GM19035 (cell line): ENCODE measurements at regions not wholly inside any gene's neighbourhood (a gene's known extent, or its start where the extent isn't known, plus 50 kb on each side); places are given as distances from the start of the nearest gene placed in this dataset.

Source experiments
- ATAC-seq: cut with Tn5 transposase; IDR thresholded peaks from one replicate; pipeline ENCODE4 v1.9.1; 2021; ENCODE audit not compliant: unreplicated experiment

DNA sequence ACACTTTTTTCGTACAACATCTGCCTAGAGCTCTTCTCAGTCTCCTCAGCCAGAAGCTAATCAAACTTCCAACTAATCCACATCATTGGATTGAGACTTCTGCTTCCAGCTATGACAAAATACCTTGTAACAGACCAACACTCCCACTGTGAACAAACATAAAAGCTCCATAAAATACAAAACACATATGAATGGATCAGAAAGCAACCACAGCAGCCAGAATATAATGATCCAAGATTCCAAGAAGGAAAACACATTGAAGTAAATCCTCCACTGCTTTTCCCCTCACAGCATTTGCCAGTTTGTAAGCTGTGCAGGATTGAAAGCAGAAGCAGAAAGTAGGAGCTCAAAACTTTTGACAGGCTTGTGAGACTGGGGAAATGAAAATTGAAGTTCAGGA is 863.2 kb downstream of the TUSC7 start:
- ATAC-seq = no peak

DNA sequence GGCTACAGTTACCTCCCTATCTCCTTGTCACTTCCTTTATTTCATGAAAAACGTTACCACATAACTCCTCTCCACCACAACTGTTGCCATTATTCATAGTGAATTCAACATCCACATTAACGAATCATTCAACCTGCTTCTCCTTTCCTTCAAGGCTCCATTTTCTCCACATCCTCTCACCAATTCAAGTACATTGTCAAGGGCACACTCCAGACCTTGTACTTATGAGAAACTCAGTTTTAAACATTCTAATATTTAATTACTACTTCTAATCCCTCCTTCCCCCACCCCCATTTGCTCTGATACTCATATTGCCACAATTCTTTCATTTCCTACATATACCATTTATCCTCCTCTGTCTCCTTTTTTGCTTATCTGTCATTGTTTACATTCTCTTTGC is 871.2 kb downstream of the TUSC7 start:
- ATAC-seq = no peak

DNA sequence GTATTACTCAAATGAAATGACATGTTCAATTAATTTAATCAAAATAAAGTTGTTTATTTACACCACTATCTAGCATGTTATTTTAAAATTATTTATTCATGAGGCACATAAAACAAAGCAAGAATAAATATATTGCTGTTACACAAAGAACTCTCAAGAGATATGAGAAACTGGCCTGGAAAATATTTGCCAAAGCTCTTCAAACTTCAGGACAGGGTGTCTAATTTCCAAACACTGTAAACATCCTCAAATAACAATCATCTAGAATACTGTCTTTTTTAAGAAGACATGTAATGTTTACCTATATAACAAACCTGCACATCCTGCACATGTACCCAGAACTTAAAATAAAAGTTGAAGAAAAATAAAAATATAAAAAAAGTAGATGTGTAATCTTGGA is 876.6 kb downstream of the TUSC7 start:
- no peak for ATAC-seq

GRCh38 chr3:117587416-117587815 is 877.8 kb downstream of the TUSC7 start:
- ATAC-seq = no peak

GRCh38 chr3:117589454-117589853 is 879.9 kb downstream of the TUSC7 start:
- ATAC-seq = no peak

DNA sequence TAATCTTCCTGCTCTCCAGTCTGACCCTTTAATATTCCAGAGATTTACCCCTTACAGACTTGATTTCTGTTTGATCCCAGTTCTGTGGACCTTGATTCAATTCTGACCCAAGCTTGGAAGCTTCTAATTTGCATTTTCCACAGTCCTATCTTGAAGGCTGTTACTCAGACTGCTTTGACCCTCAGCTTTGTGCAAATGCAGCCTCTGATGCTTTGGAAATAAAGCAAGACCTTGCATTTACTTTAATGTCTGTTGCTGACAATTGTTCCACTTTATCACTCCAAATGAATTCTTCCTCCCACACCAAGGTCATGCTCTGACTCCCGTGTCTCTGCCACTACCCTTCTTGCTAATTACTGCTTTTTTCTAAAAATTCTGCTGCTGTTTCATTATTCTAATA is 886.0 kb downstream of the TUSC7 start:
- ATAC-seq = no peak

GRCh38 chr3:117596503-117596902 is 886.9 kb downstream of the TUSC7 start:
- ATAC-seq = no peak

GRCh38 chr3:117597865-117598264 is 888.3 kb downstream of the TUSC7 start:
- ATAC-seq = no peak

DNA sequence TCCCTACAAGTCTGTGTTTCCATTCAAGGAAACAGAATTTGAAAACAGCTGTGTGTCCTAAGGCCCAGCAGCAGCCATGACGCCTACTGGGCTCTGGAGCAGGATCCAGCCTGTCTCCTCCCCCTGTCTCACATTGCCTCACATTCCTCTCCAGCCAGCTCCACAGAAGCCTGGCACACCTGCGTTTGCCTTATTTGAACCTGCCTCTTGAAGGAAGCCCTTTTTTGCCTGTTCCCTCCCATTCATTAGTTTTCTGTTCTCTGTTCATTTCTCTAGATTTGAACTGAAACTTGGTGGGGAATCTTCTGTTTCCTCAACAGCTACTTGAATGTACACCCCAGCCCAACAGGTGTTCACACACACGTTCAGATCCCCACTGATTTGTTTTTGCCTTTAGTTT is 890.5 kb downstream of the TUSC7 start:
- ATAC-seq = no peak

GRCh38 chr3:117600666-117601065 is 891.1 kb downstream of the TUSC7 start:
- no peak for ATAC-seq

DNA sequence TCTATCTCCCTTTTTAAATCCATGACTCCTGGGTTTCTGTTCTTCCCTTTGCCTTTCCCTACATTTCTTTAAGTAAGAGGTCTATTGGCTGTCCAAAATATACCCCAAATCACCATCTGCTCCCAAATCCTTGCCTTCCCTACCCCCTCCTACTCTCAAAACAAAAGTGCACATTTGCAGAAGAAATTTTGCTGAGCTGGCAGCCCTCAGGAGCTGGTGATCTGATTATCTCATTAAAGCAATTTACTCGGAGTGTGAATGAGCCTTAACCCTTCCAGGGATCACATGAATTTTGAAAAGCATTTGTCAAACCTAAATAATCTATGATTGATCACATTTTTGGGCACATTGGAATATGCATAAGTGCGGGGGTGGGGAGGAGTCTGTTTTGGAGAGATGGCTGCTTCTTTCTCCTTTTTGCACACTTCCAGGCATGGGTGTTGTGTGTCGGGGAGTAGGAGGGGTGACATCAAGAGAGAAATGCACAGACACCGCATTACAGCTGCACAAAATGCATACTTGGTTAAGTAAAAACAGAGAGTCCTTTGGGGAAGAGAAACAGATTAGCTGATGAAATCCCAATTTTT is 892.6 kb downstream of the TUSC7 start:
- no peak for ATAC-seq

DNA sequence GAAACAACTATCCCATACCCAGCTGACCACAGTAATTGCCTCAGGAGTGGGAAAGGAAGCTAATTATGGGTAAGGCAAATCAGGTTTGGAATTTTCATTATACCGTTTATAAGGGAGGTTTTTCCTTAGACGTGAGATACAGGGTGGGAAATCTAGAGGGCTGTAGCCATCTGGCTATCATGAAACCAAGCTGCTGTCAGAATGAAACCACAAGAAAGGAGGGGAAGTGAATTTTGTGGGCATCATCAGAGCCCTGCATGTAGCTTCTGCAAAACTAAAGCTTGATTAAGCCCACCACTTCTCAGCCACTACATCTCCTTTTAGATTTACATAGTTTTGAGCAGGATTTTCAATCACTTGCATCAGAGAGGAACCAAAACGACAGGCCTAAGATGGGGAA is 893.5 kb downstream of the TUSC7 start:
- no peak for ATAC-seq

DNA sequence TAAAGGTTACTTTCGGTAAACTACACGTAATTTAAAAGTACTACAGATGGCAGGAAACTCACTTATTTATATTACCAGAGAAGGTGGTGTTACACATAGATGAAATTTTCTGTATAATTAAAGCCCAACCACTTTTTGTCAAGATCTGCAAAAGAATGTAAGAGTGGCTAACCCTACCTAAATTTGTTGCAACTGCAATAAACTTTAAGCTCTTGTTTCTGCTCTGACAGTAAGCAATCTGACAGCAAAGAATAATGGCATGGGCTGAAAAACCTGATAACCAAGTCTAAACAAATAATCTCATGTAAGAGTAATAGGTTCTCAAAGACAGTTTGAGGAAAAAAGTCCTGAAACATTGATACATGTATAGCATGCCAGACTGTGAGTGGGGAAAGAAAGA is 897.3 kb downstream of the TUSC7 start:
- no peak for ATAC-seq

DNA sequence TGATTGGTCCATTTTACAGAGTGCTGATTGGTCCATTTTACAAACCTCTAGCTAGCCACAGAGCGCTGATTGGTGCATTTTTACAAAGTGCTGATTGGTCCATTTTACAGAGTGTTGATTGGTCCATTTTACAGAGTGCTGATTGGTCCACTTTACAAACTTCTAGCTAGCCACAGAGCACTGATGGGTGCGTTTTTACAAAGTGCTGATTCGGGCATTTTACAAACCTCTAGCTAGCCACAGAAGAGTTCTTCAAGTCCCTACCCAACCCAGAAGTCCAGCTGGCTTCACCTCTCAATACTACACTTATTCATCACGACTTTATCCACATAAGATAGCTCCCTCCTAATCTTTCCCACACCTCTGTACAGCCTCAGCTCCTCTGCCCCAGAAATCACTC is 899.8 kb downstream of the TUSC7 start:
- no peak for ATAC-seq

DNA sequence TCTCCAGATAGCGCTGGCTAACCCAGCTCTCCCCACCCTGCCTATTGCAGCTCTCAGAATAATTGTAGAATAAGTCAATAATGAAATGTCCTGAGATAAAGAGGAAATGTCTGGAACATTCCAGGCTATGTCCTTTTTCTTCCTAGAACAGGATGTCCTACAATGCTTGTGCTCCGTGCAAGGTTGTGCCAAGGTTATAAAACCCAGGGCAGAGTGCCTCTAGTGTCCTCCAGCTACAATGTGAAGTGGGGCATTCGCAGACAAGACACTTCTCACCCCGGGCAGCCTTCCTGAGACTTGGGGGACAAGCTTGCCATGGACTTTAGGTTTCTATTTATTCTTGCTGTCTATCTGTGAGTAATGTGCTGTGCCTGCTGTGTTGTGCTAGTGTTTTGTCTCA is 900.6 kb downstream of the TUSC7 start:
- no peak for ATAC-seq

DNA sequence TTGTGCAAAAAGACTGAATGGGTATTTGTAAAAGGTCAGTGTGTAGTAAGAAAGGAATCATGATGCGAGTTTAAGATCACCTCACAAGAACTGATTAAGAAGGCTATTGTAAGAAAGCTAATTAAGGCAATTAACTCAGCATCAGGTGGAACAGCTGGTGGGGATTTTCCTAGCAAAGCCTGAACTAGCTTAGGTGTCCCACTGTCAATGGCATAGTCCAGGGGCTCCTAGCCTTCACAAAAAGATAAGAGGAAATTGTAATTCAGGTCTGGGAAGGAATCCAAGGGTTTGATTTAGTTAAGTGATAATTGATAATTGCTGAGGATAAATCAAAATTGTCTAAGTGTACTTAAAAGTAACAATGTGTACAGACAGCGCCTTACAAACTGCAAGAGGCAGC is 901.6 kb downstream of the TUSC7 start:
- no peak for ATAC-seq

DNA sequence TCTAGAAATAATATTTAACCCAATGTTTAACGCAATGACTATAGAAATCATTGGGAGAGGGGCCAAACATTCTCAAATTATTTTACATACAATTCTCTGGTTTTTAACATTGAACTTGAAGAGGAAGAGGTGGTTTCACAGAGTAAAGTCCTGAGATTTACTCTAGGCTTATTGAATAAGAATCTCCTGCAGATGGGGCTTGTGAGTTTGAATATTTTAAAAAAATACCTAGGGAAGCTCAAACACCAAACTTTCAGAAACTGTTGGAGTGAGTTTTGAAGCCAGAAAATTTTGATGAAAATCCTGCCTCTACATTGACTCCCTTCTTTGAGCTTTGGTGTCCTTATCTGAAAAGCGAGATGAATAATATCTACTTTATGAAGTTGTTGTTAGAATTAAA is 906.6 kb downstream of the TUSC7 start:
- no peak for ATAC-seq

GRCh38 chr3:117617906-117618305 is 908.3 kb downstream of the TUSC7 start:
- no peak for ATAC-seq

DNA sequence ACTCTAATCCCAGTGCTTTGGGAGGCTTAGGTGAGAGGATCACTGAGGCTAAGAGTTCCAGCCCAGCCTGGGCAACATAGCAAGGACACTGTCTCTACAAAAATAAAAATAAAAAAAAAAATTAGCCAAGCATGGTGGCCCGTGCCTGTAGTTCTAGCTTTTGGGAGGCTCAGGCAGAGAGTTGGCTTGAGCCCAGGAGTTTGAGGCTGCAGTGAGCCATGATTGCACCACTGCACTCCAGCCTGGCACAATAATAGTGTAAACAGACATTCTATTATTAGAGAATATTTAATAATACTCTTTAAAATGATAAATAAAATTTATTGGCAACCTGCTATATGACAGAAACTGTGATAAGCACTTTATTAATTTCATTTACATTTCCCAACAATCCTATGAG is 908.9 kb downstream of the TUSC7 start:
- ATAC-seq = no peak

DNA sequence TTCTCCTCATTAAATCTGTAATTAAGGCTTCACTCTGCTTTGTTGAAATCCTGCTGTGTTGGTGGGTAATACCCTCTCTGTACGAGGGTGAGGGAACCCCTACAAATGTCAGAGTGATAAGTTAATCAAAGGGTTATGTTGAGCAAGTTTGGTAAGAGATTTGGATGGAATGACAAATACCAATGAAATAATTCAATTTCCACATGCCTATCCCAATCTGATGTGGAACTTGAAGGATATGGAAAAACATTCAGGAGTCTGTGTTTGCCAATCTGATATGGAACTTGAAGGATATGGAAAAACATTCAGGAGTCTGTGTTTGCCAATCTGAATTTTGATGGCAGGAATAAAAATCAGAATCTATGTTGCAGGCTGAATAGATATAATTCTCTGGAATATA is 910.2 kb downstream of the TUSC7 start:
- no peak for ATAC-seq

DNA sequence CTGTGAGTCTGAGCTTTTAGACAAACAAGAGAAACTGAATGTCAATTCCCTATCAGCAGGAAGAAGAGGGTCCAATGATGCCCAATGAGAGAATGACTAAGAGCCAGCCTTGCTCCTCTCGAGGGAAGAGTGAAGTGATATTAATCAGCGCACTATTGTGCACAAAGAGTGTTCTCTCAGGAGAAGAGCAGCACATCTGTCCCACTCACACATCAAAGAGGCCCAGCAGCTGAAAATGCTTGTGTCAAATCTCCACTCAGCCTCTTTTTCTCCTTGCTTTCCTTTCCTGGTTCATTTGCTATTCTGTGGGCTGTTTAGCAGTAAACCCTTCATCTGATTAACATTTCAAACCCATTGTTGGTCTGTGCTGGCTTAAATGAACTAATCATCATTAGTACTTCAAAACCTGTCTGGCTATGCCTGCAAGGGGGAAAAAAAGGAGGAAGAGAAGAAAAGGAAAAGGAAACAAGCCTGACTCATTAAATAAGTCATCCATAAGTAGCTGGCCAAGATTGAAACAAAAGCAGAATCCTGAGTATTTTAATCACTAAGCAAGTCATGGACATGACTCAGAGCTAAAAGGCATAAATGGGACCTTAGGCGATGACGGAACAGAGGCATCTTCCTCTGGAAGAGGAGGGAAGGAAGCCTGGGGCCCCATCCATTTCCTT is 912.7 kb downstream of the TUSC7 start:
- no peak for ATAC-seq

GRCh38 chr3:117624424-117624823 is 914.8 kb downstream of the TUSC7 start:
- no peak for ATAC-seq

DNA sequence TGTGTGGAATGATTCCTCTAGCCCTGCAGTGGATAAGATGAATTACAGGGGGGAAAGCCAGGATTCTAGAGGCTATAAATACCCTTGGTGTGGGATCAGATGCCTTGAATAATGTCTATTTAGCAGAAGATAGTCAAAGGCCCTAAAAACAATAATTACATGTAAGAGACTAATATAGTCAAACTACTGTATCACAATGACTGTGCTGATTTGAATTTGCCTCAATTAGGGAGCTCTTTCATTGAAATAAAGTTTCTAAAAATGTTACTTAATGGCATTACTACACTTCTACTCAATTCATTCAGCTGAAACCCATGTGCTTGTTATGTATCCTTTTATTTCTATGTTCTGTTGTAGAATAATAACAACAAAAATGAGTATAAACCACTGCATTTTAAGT is 915.6 kb downstream of the TUSC7 start:
- ATAC-seq = no peak
